ENCODE measurements at regions not wholly inside any gene's neighbourhood (a gene's known extent, or its start where the extent isn't known, plus 50 kb on each side); places are given as distances from the start of the nearest gene placed in this dataset.
"Not testable (repeated sequence)": the region's sequence is repeated elsewhere in the genome, so short reads cannot be mapped to it uniquely, and the experiment has no call there.

GRCh38 chr1:227411066-227411465, 92.8 kb upstream of the CDC42BPA start:
- ATAC-seq: no peak
- Histone ChIP-seq H3K36me3 (ENCODE audit: low read depth) (no peaks in the 10 kb centered on the region), H3K9me3 (no peaks in the 10 kb centered on the region), H3K4me1 (ENCODE audit: low read depth) (no peaks in the 10 kb centered on the region), H3K4me3 (no peak overlapping the region)
- TF ChIP-seq CTCF (IDR thresholded peaks at IDR 0.05): no peak
- intact Hi-C loops (cut with DNase I, micrococcal nuclease): no loop called here
- no peak for DNase-seq

- intact Hi-C loops (cut with DNase I, micrococcal nuclease); DNase-seq; H3K36me3 ChIP-seq (ENCODE audit: low read depth); ATAC-seq; H3K4me1 ChIP-seq (ENCODE audit: low read depth); H3K9me3 ChIP-seq; H3K4me3 ChIP-seq: not testable (repeated sequence)
Observed at GRCh38 chr1:227406332-227406731, 88.0 kb upstream of the CDC42BPA start.

GRCh38 chr1:227403535-227403934, 85.2 kb upstream of the CDC42BPA start:
- ATAC-seq (no peak), DNase-seq (no peak)
- intact Hi-C loops (cut with DNase I, micrococcal nuclease): no loop called here
- TF ChIP-seq CTCF (IDR thresholded peaks at IDR 0.05): no peak
- no peaks in the 10 kb centered on the region for H3K9me3 ChIP-seq
- no peaks in the 10 kb centered on the region for H3K36me3 ChIP-seq (ENCODE audit: low read depth)
- H3K4me3 ChIP-seq: no peak overlapping the region
- H3K4me1 ChIP-seq (ENCODE audit: low read depth): no peaks in the 10 kb centered on the region

GRCh38 chr1:227401562-227402342, 83.5 kb upstream of the CDC42BPA start:
- peak; percentile 64 for ATAC-seq

GRCh38 chr1:227399152-227399730, 80.9 kb upstream of the CDC42BPA start:
- Histone ChIP-seq H3K4me1 (ENCODE audit: low read depth) (no peaks in the 10 kb centered on the region), H3K4me3 (no peak overlapping the region), H3K9me3 (no peaks in the 10 kb centered on the region), H3K36me3 (ENCODE audit: low read depth) (no peaks in the 10 kb centered on the region)
- intact Hi-C loops (cut with DNase I, micrococcal nuclease): no loop called here
- no peak for ATAC-seq
- DNase-seq: no peak
- no peak for TF ChIP-seq CTCF (IDR thresholded peaks at IDR 0.05)

More at GRCh38 chr1:227401562-227402342, 83.5 kb upstream of the CDC42BPA start:
- no peak for TF ChIP-seq CTCF (IDR thresholded peaks at IDR 0.05)
- Histone ChIP-seq H3K36me3 (ENCODE audit: low read depth) (no peaks in the 10 kb centered on the region), H3K4me1 (ENCODE audit: low read depth) (no peaks in the 10 kb centered on the region), H3K4me3 (no peak overlapping the region), H3K9me3 (no peaks in the 10 kb centered on the region)
- no peak for DNase-seq
- intact Hi-C loops (cut with DNase I, micrococcal nuclease): no loop called here

GRCh38 chr1:227397354-227397978, 79.2 kb upstream of the CDC42BPA start:
- TF ChIP-seq CTCF (IDR thresholded peaks at IDR 0.05): no peak
- DNase-seq (no peak), ATAC-seq (no peak)
- Histone ChIP-seq H3K4me3 (no peak overlapping the region), H3K36me3 (ENCODE audit: low read depth) (no peaks in the 10 kb centered on the region), H3K4me1 (ENCODE audit: low read depth) (no peaks in the 10 kb centered on the region), H3K9me3 (no peaks in the 10 kb centered on the region)
- intact Hi-C loops (cut with DNase I, micrococcal nuclease): no loop called here
